CD14-positive monocyte (primary cell): ENCODE measurements at regions not wholly inside any gene's neighbourhood (a gene's known extent, or its start where the extent isn't known, plus 50 kb on each side); places are given as distances from the start of the nearest gene placed in this dataset.

Experiments
- DNase-seq, 3 donors: peaks; one replicate each; pipeline ENCODE4 v3.0.0-alpha.2; 2011 to 2022
- H2AFZ ChIP-seq: 2 replicates; pipeline ENCODE4 v1.6.0; 2012; ENCODE audit warnings: mild to moderate bottlenecking, low read depth, low read length, inconsistent platforms; ENCODE audit not compliant: insufficient read depth, poor library complexity, severe bottlenecking
- H3K27ac ChIP-seq, 2 donors: 1 replicate in 1 of 2; 2 replicates in 1 of 2; pipeline ENCODE4 v1.5.1; 2012 to 2013; ENCODE audit warnings: low read length in 2 of 2, control low read depth in 1 of 2, inconsistent platforms in 1 of 2, low read depth in 1 of 2, mild to moderate bottlenecking in 1 of 2
- H3K27me3 ChIP-seq, 2 donors: one replicate each; pipeline versions ENCODE4 v1.6.0 to v1.6.1; 2011 to 2013; ENCODE audit warnings: low read length in 2 of 2; ENCODE audit not compliant: control insufficient read depth in 2 of 2, insufficient read depth in 2 of 2
- H3K36me3 ChIP-seq, 2 donors: replicated peaks in 1 of 2; 1 replicate in 1 of 2; 2 replicates in 1 of 2; pipeline versions ENCODE4 v1.5.1 to v1.6.1; 2012 to 2013; ENCODE audit warnings: low read length in 2 of 2, control low read depth in 1 of 2, inconsistent platforms in 1 of 2, mild to moderate bottlenecking in 1 of 2; ENCODE audit not compliant: insufficient read depth in 2 of 2, control insufficient read depth in 1 of 2
- H3K4me1 ChIP-seq, 2 donors: 1 replicate in 1 of 2; 2 replicates in 1 of 2; pipeline versions ENCODE4 v1.5.1 to v1.6.1; 2012 to 2013; ENCODE audit warnings: low read length in 2 of 2, control low read depth in 1 of 2, inconsistent platforms in 1 of 2, mild to moderate bottlenecking in 1 of 2, moderate library complexity in 1 of 2; ENCODE audit not compliant: insufficient read depth in 2 of 2, control insufficient read depth in 1 of 2
- H3K4me2 ChIP-seq: replicated peaks from 2 replicates; pipeline ENCODE3; 2012; ENCODE audit warnings: low read length, moderate library complexity, mild to moderate bottlenecking; ENCODE audit not compliant: poor library complexity, severe bottlenecking; ENCODE audit errors: extremely low read depth
- H3K4me3 ChIP-seq, 3 experiments: fragments of 200-600 bp in 1 of 3; sonication (generic) in 1 of 3; replicated peaks in 1 of 3; 1 replicate in 2 of 3; 2 replicates in 1 of 3; pipeline ENCODE4 v1.5.1; 2011 to 2013; ENCODE audit warnings: low read length in 3 of 3, mild to moderate bottlenecking in 3 of 3, control low read depth in 2 of 3, low read depth in 2 of 3, inconsistent platforms in 1 of 3, moderate library complexity in 1 of 3
- H3K79me2 ChIP-seq: 2 replicates; pipeline ENCODE4 v1.6.0; 2012; ENCODE audit warnings: mild to moderate bottlenecking, control low read depth, inconsistent platforms, low read length, moderate library complexity; ENCODE audit not compliant: insufficient read depth
- H3K9ac ChIP-seq: 2 replicates; pipeline ENCODE4 v1.6.0; 2017; ENCODE audit warnings: low read length, mild to moderate bottlenecking; ENCODE audit not compliant: insufficient read depth, poor library complexity, severe bottlenecking
- H3K9me3 ChIP-seq, 2 donors: replicated peaks in 1 of 2; 1 replicate in 1 of 2; 2 replicates in 1 of 2; pipeline versions ENCODE4 v1.5.1 to v1.6.1; 2012 to 2013; ENCODE audit warnings: low read length in 2 of 2, control low read depth in 1 of 2; ENCODE audit not compliant: control insufficient read depth in 1 of 2, insufficient read depth in 1 of 2
- H4K20me1 ChIP-seq: 2 replicates; pipeline ENCODE4 v1.6.0; 2012; ENCODE audit warnings: mild to moderate bottlenecking, low read length, control low read depth, moderate library complexity; ENCODE audit not compliant: insufficient read depth
- H3K27ac Mint-ChIP-seq, 7 donors: one replicate each; pipeline ENCODE4 v1.8.0; 2020; ENCODE audit warnings: mild to moderate bottlenecking in 7 of 7, mixed read lengths in 7 of 7, moderate library complexity in 6 of 7, inconsistent platforms in 2 of 7
- H3K27me3 Mint-ChIP-seq, 3 donors: one replicate each; pipeline ENCODE4 v1.8.0; 2021 to 2022; ENCODE audit warnings: low read depth in 3 of 3, mild to moderate bottlenecking in 3 of 3, mixed read lengths in 3 of 3, moderate library complexity in 3 of 3, inconsistent platforms in 1 of 3
- H3K36me3 Mint-ChIP-seq, 2 donors: one replicate each; pipeline ENCODE4 v1.8.0; 2020; ENCODE audit warnings: mixed read lengths in 2 of 2, inconsistent platforms in 1 of 2, mild to moderate bottlenecking in 1 of 2
- H3K4me1 Mint-ChIP-seq: one replicate; pipeline ENCODE4 v1.8.0; 2020; ENCODE audit warnings: mild to moderate bottlenecking, mixed read lengths
- H3K4me3 Mint-ChIP-seq, 2 donors: one replicate each; pipeline ENCODE4 v1.8.0; 2020; ENCODE audit warnings: mild to moderate bottlenecking in 2 of 2, mixed read lengths in 2 of 2, moderate library complexity in 1 of 2
- H3K9me3 Mint-ChIP-seq, 7 donors: one replicate each; pipeline ENCODE4 v1.8.0; 2020 to 2022; ENCODE audit warnings: mixed read lengths in 7 of 7, mild to moderate bottlenecking in 6 of 7, moderate library complexity in 6 of 7, inconsistent platforms in 2 of 7
- CTCF ChIP-seq: fragments of 200-600 bp; IDR thresholded peaks from one replicate; pipeline ENCODE4 v1.8.0; 2022; ENCODE audit warnings: antibody characterized with exemption, mild to moderate bottlenecking
- WGBS: methylation state at CpG from one replicate; pipeline ENCODE4 v1.1.5; 2013; ENCODE audit warnings: missing lambda C conversion rate; ENCODE audit not compliant: insufficient coverage; 5-methylcytosine and 5-hydroxymethylcytosine counted together
- intact Hi-C, 2 donors: fragments of 100-400 bp; cut with micrococcal nuclease; formaldehyde crosslinking; loops; one replicate each; pipeline versions ENCODE4 v1.15.0 to v1.15.1; 2023

- H3K27me3 ChIP-seq, result peaks cover 0 to 27% of the 10 kb centered on the region in 2 donors
- Mint-ChIP-seq H3K27ac (peak overlapping the region in 1 of 7 donors; percentile 18), H3K9me3 (peaks cover 0 to 5% (median 0%) of the 10 kb centered on the region in 7 donors), H3K27me3 (peaks cover 38 to 41% (median 39%) of the 10 kb centered on the region in 3 donors), H3K36me3 (no peaks in the 10 kb centered on the region), H3K4me3 (no peak overlapping the region), H3K4me1 (peaks cover 4% of the 10 kb centered on the region)
- H3K36me3 ChIP-seq, result no peaks in the 10 kb centered on the region
- intact Hi-C loops, result no loop called here
- H2AFZ ChIP-seq, result no peak overlapping the region
- no peaks in the 10 kb centered on the region for H3K4me1 ChIP-seq
- no peaks in the 10 kb centered on the region for H3K9me3 ChIP-seq
- H3K27ac ChIP-seq, result no peak overlapping the region
- H3K9ac ChIP-seq, result no peak overlapping the region
- 74% methylated on average over 6 of the region's 6 CpGs for WGBS
- no peak overlapping the region for H3K4me2 ChIP-seq
- no peaks in the 10 kb centered on the region for H3K79me2 ChIP-seq
- no peaks in the 10 kb centered on the region for H4K20me1 ChIP-seq
- no peak for DNase-seq
- H3K4me3 ChIP-seq, result no peak overlapping the region
- TF ChIP-seq CTCF, result no peak
These were observed 141.8 kb downstream of the ENGASE start for GRCh38 chr17:79216391-79216790.

GRCh38 chr17:79215631-79216030 lies 141.0 kb downstream of the ENGASE start:
- Histone ChIP-seq H3K4me2 (no peak overlapping the region), H3K9ac (no peak overlapping the region), H3K27ac (no peak overlapping the region), H3K9me3 (no peaks in the 10 kb centered on the region), H3K27me3 (peaks cover 0 to 19% of the 10 kb centered on the region in 2 donors), H3K79me2 (no peaks in the 10 kb centered on the region), H4K20me1 (no peaks in the 10 kb centered on the region), H3K4me1 (no peaks in the 10 kb centered on the region), H3K4me3 (no peak overlapping the region), H2AFZ (no peak overlapping the region), H3K36me3 (no peaks in the 10 kb centered on the region)
- peaks cover 31 to 36% (median 32%) of the 10 kb centered on the region in 3 donors for H3K27me3 Mint-ChIP-seq
- H3K36me3 Mint-ChIP-seq, result no peaks in the 10 kb centered on the region
- WGBS, result 87% methylated on average over 13 of the region's 13 CpGs
- peaks cover 0 to 5% (median 0%) of the 10 kb centered on the region in 7 donors for H3K9me3 Mint-ChIP-seq
- H3K27ac Mint-ChIP-seq, result no peak overlapping the region
- no peak for TF ChIP-seq CTCF
- H3K4me3 Mint-ChIP-seq, result no peak overlapping the region
- peaks cover 3% of the 10 kb centered on the region for H3K4me1 Mint-ChIP-seq
- DNase-seq, result no peak
- intact Hi-C loops, result no loop called here
